Neural progenitor cell (in vitro differentiated cells): ENCODE measurements at regions not wholly inside any gene's neighbourhood (a gene's known extent, or its start where the extent isn't known, plus 50 kb on each side); places are given as distances from the start of the nearest gene placed in this dataset.

Source experiments
- DNase-seq: peaks from one replicate; pipeline ENCODE4 v3.0.0-alpha.2; 2016; ENCODE audit warnings: low spot score
- H2AFZ ChIP-seq: fragments of 200-600 bp; sonication (generic); replicated peaks from 2 replicates; pipeline ENCODE4 v1.6.1; 2016; ENCODE audit warnings: antibody characterized with exemption
- H3F3A ChIP-seq: fragments of 200-600 bp; sonication (generic); 2 replicates; pipeline ENCODE4 v1.6.1; 2016; ENCODE audit warnings: antibody characterized with exemption, low read depth
- H3K27ac ChIP-seq: fragments of 200-600 bp; sonication (generic); 2 replicates; pipeline ENCODE4 v1.5.1; 2016; ENCODE audit warnings: mild to moderate bottlenecking
- H3K27me3 ChIP-seq: fragments of 200-600 bp; sonication (generic); 2 replicates; pipeline ENCODE4 v1.6.1; 2016; ENCODE audit warnings: mild to moderate bottlenecking, moderate library complexity
- H3K36me3 ChIP-seq: fragments of 200-600 bp; sonication (generic); 2 replicates; pipeline ENCODE4 v1.5.1; 2016
- H3K4me1 ChIP-seq: fragments of 200-600 bp; sonication (generic); 2 replicates; pipeline ENCODE4 v1.6.1; 2016; ENCODE audit warnings: mixed run types
- H3K4me2 ChIP-seq: fragments of 200-600 bp; sonication (generic); 2 replicates; pipeline ENCODE4 v1.6.1; 2016
- H3K4me3 ChIP-seq: fragments of 200-600 bp; sonication (generic); 2 replicates; pipeline ENCODE4 v1.5.1; 2016
- H3K79me2 ChIP-seq: fragments of 200-600 bp; sonication (generic); 2 replicates; pipeline ENCODE4 v1.6.1; 2016; ENCODE audit warnings: low read depth
- H3K9ac ChIP-seq: fragments of 200-600 bp; sonication (generic); 2 replicates; pipeline ENCODE4 v1.6.1; 2016
- H3K9me3 ChIP-seq: fragments of 200-600 bp; sonication (generic); 2 replicates; pipeline ENCODE4 v1.5.1; 2016; ENCODE audit warnings: low read depth
- H4K20me1 ChIP-seq: fragments of 200-600 bp; sonication (generic); 2 replicates; pipeline ENCODE4 v1.6.1; 2016; ENCODE audit warnings: low read depth
- H3K27ac Mint-ChIP-seq: 3 replicates; pipeline ENCODE4 v1.8.0; 2021; ENCODE audit warnings: mixed read lengths
- H3K27me3 Mint-ChIP-seq: 2 replicates; pipeline ENCODE4 v1.8.0; 2022; ENCODE audit warnings: low read depth, mild to moderate bottlenecking, inconsistent platforms, moderate library complexity, mixed read lengths; ENCODE audit not compliant: insufficient read depth
- H3K36me3 Mint-ChIP-seq: 3 replicates; pipeline ENCODE4 v1.8.0; 2021; ENCODE audit warnings: mixed read lengths
- H3K4me1 Mint-ChIP-seq: 3 replicates; pipeline ENCODE4 v1.8.0; 2021; ENCODE audit warnings: mixed read lengths
- H3K4me3 Mint-ChIP-seq: 3 replicates; pipeline ENCODE4 v1.8.0; 2021; ENCODE audit warnings: mild to moderate bottlenecking, moderate library complexity, mixed read lengths
- H3K9me3 Mint-ChIP-seq: 3 replicates; pipeline ENCODE4 v1.8.0; 2020; ENCODE audit warnings: mixed read lengths
- CTCF ChIP-seq: fragments of 200-600 bp; sonication (generic); IDR thresholded peaks from 2 replicates; pipeline ENCODE4 v1.5.1; 2017; ENCODE audit warnings: antibody characterized with exemption, mild to moderate bottlenecking
- EZH2 ChIP-seq: fragments of 200-600 bp; sonication (generic); IDR thresholded peaks from 2 replicates; pipeline ENCODE4 v1.6.1; 2017; ENCODE audit warnings: antibody characterized with exemption, mild to moderate bottlenecking, moderate library complexity
- EZH2phosphoT487 ChIP-seq: fragments of 200-600 bp; sonication (generic); IDR thresholded peaks from 2 replicates; pipeline ENCODE4 v1.6.1; 2017; ENCODE audit warnings: antibody characterized with exemption

- peaks cover 24% of the 10 kb centered on the region for H3F3A ChIP-seq
- peak overlapping the region; percentile 57 for H3K4me2 ChIP-seq
- no peaks in the 10 kb centered on the region for H3K27me3 ChIP-seq
- H3K36me3 ChIP-seq, result no peaks in the 10 kb centered on the region
- no peaks in the 10 kb centered on the region for H4K20me1 ChIP-seq
- H3K27ac Mint-ChIP-seq, result peak overlapping the region; percentile 97
- H3K9ac ChIP-seq, result no peak overlapping the region
- H3K79me2 ChIP-seq, result no peaks in the 10 kb centered on the region
- H3K9me3 ChIP-seq, result peaks cover 12% of the 10 kb centered on the region
- peak overlapping the region; percentile 83 for H3K27ac ChIP-seq
- no peak overlapping the region for H2AFZ ChIP-seq
- H3K4me3 Mint-ChIP-seq, result no peak overlapping the region
- H3K27me3 Mint-ChIP-seq, result peaks cover 1% of the 10 kb centered on the region
- H3K4me1 Mint-ChIP-seq, result peaks cover 23% of the 10 kb centered on the region
- TF ChIP-seq EZH2 (no peak), EZH2phosphoT487 (no peak), CTCF (no peak)
- H3K4me3 ChIP-seq, result no peak overlapping the region
- DNase-seq, result no peak
- peaks cover 28% of the 10 kb centered on the region for H3K4me1 ChIP-seq
- peaks cover 29% of the 10 kb centered on the region for H3K9me3 Mint-ChIP-seq
- peaks cover 5% of the 10 kb centered on the region for H3K36me3 Mint-ChIP-seq
These were observed 81.0 kb downstream of the SEMA4F start for GRCh38 chr2:74735009-74735408.

- H3K36me3 Mint-ChIP-seq, result peaks cover 5% of the 10 kb centered on the region
- DNase-seq, result peak; percentile 61
- Histone ChIP-seq H3K27ac (peak overlapping the region; percentile 83), H4K20me1 (no peaks in the 10 kb centered on the region), H3K27me3 (no peaks in the 10 kb centered on the region), H3K4me1 (peaks cover 29% of the 10 kb centered on the region), H3K4me2 (peak overlapping the region; percentile 57), H3K79me2 (no peaks in the 10 kb centered on the region), H3K36me3 (no peaks in the 10 kb centered on the region), H2AFZ (no peak overlapping the region), H3F3A (peaks cover 24% of the 10 kb centered on the region), H3K4me3 (no peak overlapping the region), H3K9me3 (peaks cover 12% of the 10 kb centered on the region), H3K9ac (no peak overlapping the region)
- TF ChIP-seq CTCF (no peak), EZH2phosphoT487 (no peak), EZH2 (no peak)
- peak overlapping the region; percentile 41 for H3K4me3 Mint-ChIP-seq
- H3K27ac Mint-ChIP-seq, result peak overlapping the region; percentile 97
- peaks cover 24% of the 10 kb centered on the region for H3K9me3 Mint-ChIP-seq
- peaks cover 27% of the 10 kb centered on the region for H3K4me1 Mint-ChIP-seq
- no peaks in the 10 kb centered on the region for H3K27me3 Mint-ChIP-seq
These were observed 81.5 kb downstream of the SEMA4F start for GRCh38 chr2:74735564-74735963.

- Histone ChIP-seq H3K27ac (no peak overlapping the region), H3K9me3 (peaks cover 12% of the 10 kb centered on the region), H3K36me3 (no peaks in the 10 kb centered on the region), H3K4me1 (peaks cover 39% of the 10 kb centered on the region), H3K4me2 (no peak overlapping the region), H3K27me3 (no peaks in the 10 kb centered on the region), H3K9ac (no peak overlapping the region), H3F3A (peaks cover 24% of the 10 kb centered on the region), H2AFZ (no peak overlapping the region), H3K4me3 (no peak overlapping the region), H4K20me1 (no peaks in the 10 kb centered on the region), H3K79me2 (no peaks in the 10 kb centered on the region)
- no peak for DNase-seq
- Mint-ChIP-seq H3K27me3 (no peaks in the 10 kb centered on the region), H3K4me3 (no peak overlapping the region), H3K27ac (no peak overlapping the region), H3K4me1 (peaks cover 35% of the 10 kb centered on the region), H3K9me3 (peaks cover 20% of the 10 kb centered on the region), H3K36me3 (peaks cover 5% of the 10 kb centered on the region)
- no peak for TF ChIP-seq EZH2phosphoT487
- TF ChIP-seq CTCF, result no peak
- no peak for TF ChIP-seq EZH2
These were observed 82.5 kb downstream of the SEMA4F start for GRCh38 chr2:74736589-74736988.
